Activated CD4-positive, alpha-beta T cell treated with anti-CD3 and anti-CD28 coated beads for 36 hours (primary cell): ENCODE measurements at regions not wholly inside any gene's neighbourhood (a gene's known extent, or its start where the extent isn't known, plus 50 kb on each side); places are given as distances from the start of the nearest gene placed in this dataset.

Experiments used
- ATAC-seq: fragments of 200-7000 bp; cut with Tn5 transposase; one replicate; pipeline ENCODE4 v1.10.0; 2021; ENCODE audit warnings: mild to moderate bottlenecking, moderate library complexity
- CTCF ChIA-PET: fragments of 350-600 bp; sonication (Branson Sonifier 250); formaldehyde crosslinking; loops from one replicate; lab custom pipeline; 2021; ENCODE audit warnings: antibody characterized with exemption; lab: Charles Lee
- POLR2A ChIA-PET: fragments of 350-600 bp; sonication (Branson Sonifier 250); formaldehyde crosslinking; loops from one replicate; lab custom pipeline; 2021; ENCODE audit warnings: antibody characterized with exemption, inconsistent platforms; lab: Charles Lee
- DNase-seq: peaks from one replicate; pipeline ENCODE4 v3.0.0-alpha.2; 2020
- H3K27ac Mint-ChIP-seq: one replicate; pipeline ENCODE4 v1.8.0; 2021; ENCODE audit warnings: mixed read lengths
- H3K27me3 Mint-ChIP-seq: one replicate; pipeline ENCODE4 v1.8.0; 2021; ENCODE audit warnings: mixed read lengths
- H3K36me3 Mint-ChIP-seq: one replicate; pipeline ENCODE4 v1.8.0; 2021; ENCODE audit warnings: low read depth, mixed read lengths
- H3K4me1 Mint-ChIP-seq: one replicate; pipeline ENCODE4 v1.8.0; 2021; ENCODE audit warnings: mixed read lengths
- H3K4me3 Mint-ChIP-seq: one replicate; pipeline ENCODE4 v1.8.0; 2021; ENCODE audit warnings: mild to moderate bottlenecking, moderate library complexity, mixed read lengths
- H3K9me3 Mint-ChIP-seq: one replicate; pipeline ENCODE4 v1.8.0; 2021; ENCODE audit warnings: low read depth, mixed read lengths
- intact Hi-C, 2 experiments: fragments of 100-400 bp; cut with DNase I in 1 of 2; cut with micrococcal nuclease in 1 of 2; formaldehyde crosslinking; loops; one replicate each; pipeline versions ENCODE4 v1.14.2 to v1.15.1; 2022 to 2024; cut with DNase I, micrococcal nuclease

DNA sequence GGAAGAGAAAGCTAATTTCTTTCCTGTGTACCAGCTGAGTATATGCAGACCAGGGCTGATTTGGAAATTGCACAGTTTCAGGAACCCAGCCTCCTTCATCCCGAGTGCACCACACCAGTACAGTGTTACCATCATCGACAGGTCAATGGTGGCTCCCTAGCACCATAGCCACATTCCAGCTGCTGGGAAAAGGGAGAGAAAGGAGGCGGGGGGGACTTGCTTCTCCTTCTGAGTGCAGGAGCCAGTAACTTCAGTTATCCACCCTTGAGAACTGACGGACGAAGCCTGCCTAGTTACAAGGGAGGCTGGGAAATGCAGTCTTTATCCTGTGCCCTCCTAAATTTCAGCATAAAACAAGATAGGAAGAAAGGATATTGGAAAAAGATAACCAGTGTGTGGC lies 129.7 kb upstream of the PRICKLE2 start:
- Mint-ChIP-seq H3K27ac (no peak overlapping the region), H3K4me3 (no peak overlapping the region), H3K9me3 (no peaks in the 10 kb centered on the region), H3K27me3 (no peaks in the 10 kb centered on the region), H3K36me3 (no peaks in the 10 kb centered on the region), H3K4me1 (peaks cover 17% of the 10 kb centered on the region)
- intact Hi-C loops: no loop called here
- ChIA-PET POLR2A (no interaction called here), CTCF (interaction anchor here (1.1 to 1.2 kb wide), 2 partner anchors 13 to 331 kb away, joined by 3 read pairs; no protein-coding TSS in a partner anchor)
- no peak for ATAC-seq
- no peak for DNase-seq

GRCh38 chr3:64354221-64354620 lies 129.0 kb upstream of the PRICKLE2 start:
- H3K36me3 Mint-ChIP-seq: no peaks in the 10 kb centered on the region
- ATAC-seq: no peak
- no peaks in the 10 kb centered on the region for H3K9me3 Mint-ChIP-seq
- H3K4me1 Mint-ChIP-seq: peaks cover 17% of the 10 kb centered on the region
- no peak overlapping the region for H3K4me3 Mint-ChIP-seq
- H3K27ac Mint-ChIP-seq: no peak overlapping the region
- intact Hi-C loops: no loop called here
- ChIA-PET POLR2A (no interaction called here), CTCF (interaction anchor here (1.1 kb wide), 1 partner anchor 330 kb away, joined by 3 read pairs; no protein-coding TSS in a partner anchor)
- no peak for DNase-seq
- peaks cover 2% of the 10 kb centered on the region for H3K27me3 Mint-ChIP-seq

- Mint-ChIP-seq H3K27me3 (peaks cover 2% of the 10 kb centered on the region), H3K4me3 (no peak overlapping the region), H3K27ac (no peak overlapping the region), H3K9me3 (no peaks in the 10 kb centered on the region), H3K4me1 (peaks cover 17% of the 10 kb centered on the region), H3K36me3 (no peaks in the 10 kb centered on the region)
- CTCF ChIA-PET: no interaction called here
- DNase-seq (no peak), ATAC-seq (no peak)
- POLR2A ChIA-PET: no interaction called here
- intact Hi-C loops: no loop called here
Measured at GRCh38 chr3:64353226-64353625, 128.0 kb upstream of the PRICKLE2 start.

DNA sequence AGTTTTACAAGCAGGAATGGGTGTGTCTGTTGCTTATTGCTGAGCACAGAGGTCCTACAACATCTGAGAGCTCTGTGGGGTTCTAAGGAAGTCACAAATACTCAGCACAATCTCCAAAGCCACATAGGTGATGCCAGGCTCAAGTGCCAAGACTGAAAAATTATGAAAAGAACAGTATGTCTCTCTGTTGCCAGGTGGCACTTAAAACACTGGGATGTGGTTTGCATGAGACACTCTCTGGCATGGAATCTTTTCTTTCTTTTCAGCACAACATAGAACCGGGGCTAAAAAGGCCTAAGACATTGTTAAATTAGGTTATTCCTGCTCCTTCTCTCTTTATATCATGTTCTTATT lies 127.3 kb upstream of the PRICKLE2 start:
- H3K36me3 Mint-ChIP-seq: no peaks in the 10 kb centered on the region
- ATAC-seq (no peak), DNase-seq (no peak)
- H3K27ac Mint-ChIP-seq: no peak overlapping the region
- H3K9me3 Mint-ChIP-seq: no peaks in the 10 kb centered on the region
- ChIA-PET POLR2A (no interaction called here), CTCF (no interaction called here)
- H3K4me1 Mint-ChIP-seq: peaks cover 17% of the 10 kb centered on the region
- H3K4me3 Mint-ChIP-seq: no peak overlapping the region
- H3K27me3 Mint-ChIP-seq: peaks cover 2% of the 10 kb centered on the region
- intact Hi-C loops: no loop called here

DNA sequence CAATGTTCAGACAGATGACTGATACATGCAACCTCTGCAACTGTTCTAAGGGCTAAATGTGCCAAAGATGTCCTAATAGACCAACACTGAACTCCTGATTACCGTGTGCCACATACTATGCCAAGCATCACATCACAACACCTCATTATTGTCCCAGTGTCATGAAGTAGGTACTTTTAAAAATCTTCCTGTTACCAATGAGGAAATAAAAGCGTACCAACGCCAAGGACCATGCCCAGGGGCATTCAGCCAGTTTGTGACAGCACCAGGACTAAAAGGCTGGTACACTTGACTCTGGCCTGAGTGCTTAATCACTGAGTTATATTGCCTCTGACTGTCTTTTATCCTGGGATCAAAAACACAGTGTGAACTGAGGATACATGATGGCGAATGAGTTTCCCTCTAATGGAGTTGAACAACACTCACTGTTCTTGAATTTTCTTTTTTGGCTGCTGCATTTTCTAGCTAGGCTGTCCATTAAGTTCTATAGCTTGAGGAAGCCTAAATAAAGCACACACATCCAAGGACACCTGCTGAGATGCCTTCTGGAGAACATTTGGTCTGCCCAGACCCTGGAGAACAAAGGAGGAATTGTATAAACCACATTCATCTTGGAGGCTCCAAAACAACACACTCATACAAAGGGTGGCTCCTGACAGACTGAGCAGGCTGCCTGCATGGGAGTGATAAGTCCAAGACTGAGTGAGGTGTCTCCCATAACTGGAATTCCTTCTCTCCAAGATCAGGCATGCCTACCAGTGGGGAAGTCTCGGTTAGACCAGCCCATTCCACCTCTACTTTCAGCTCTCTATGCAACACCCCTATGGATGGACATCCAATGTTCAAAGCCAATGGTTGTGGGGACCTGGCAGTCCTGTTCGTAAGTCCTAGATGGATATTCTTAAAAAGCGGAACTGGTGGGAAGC lies 126.7 kb upstream of the PRICKLE2 start:
- POLR2A ChIA-PET: no interaction called here
- CTCF ChIA-PET: no interaction called here

DNA sequence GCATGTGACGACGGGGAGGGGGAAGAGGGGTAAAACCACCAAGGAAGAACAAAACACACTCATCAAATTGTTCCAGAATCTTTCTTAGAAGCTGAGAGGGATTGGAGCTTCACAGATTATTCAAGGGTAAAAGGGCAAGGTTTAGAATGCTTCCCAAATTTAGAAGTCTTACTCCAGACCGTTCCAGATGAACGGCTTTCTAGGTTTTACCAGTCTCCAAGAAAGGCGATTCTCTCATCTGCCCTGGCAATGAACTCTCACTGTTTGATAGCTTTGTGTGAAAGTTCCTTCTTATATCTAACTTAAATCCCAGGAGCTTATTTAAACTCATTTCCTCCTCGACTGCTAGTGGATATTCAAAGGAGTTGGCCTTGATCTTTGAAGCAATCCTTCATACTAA lies 124.3 kb upstream of the PRICKLE2 start:
- H3K4me1 Mint-ChIP-seq: peaks cover 5% of the 10 kb centered on the region
- no peak for DNase-seq
- ChIA-PET POLR2A (no interaction called here), CTCF (no interaction called here)
- H3K36me3 Mint-ChIP-seq: no peaks in the 10 kb centered on the region
- no peaks in the 10 kb centered on the region for H3K9me3 Mint-ChIP-seq
- H3K27ac Mint-ChIP-seq: no peak overlapping the region
- H3K4me3 Mint-ChIP-seq: no peak overlapping the region
- intact Hi-C loops: no loop called here
- no peak for ATAC-seq
- peaks cover 6% of the 10 kb centered on the region for H3K27me3 Mint-ChIP-seq

More for the DNA sequence above, 126.7 kb upstream of the PRICKLE2 start:
- DNase-seq (no peak), ATAC-seq (no peak)
- Mint-ChIP-seq H3K4me1 (peaks cover 15% of the 10 kb centered on the region), H3K36me3 (no peaks in the 10 kb centered on the region), H3K9me3 (no peaks in the 10 kb centered on the region), H3K4me3 (no peak overlapping the region), H3K27ac (no peak overlapping the region), H3K27me3 (peaks cover 2% of the 10 kb centered on the region)
- intact Hi-C loops: no loop called here

DNA sequence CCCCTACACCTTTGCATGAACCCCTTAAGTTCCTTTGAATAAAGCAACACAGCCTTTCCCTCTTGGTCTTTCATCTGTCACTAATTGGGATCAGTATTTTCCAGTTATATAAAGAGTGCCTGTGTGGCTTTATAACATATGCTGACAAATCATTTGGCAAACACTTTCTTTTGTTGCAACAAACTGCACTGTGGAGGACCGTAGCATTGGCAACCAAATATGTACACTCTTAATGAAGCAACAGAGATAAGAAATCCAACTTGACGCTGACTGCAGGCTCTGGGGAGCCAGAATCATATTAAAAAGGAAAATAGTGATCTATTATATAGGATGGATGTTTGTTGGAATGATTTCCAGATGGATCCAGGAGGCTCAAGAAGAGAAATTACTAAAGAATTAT lies 120.1 kb upstream of the PRICKLE2 start:
- Mint-ChIP-seq H3K4me3 (no peak overlapping the region), H3K27ac (no peak overlapping the region), H3K27me3 (peaks cover 9% of the 10 kb centered on the region), H3K9me3 (no peaks in the 10 kb centered on the region), H3K36me3 (no peaks in the 10 kb centered on the region), H3K4me1 (no peaks in the 10 kb centered on the region)
- no peak for ATAC-seq
- intact Hi-C loops: no loop called here
- DNase-seq: no peak
- ChIA-PET CTCF (no interaction called here), POLR2A (no interaction called here)

DNA sequence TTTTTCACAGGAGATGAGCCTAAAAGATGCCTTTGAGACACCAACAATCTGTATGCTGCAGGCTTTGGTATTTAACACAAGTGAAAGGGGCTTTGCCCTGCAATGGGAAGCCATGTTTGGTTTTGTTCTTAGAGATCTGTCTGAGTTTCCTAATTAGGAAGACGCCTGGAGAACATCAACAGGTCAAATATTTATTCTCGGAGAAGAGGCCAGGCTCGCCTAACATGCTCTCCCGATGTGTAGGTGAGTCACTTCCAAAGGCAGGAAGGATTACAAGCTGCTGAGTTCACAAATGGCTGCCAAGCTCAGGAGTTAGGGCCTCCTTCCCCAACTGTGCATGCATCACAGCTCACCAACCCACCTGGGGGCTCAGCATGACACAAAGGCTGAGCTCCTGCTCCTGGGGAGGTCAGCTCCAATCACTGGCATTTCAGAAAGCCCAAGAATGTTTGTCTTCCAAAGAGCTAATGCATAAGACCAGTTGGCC lies 119.5 kb upstream of the PRICKLE2 start:
- ATAC-seq (no peak), DNase-seq (no peak)
- H3K27ac Mint-ChIP-seq: no peak overlapping the region
- CTCF ChIA-PET: no interaction called here
- POLR2A ChIA-PET: no interaction called here
- H3K9me3 Mint-ChIP-seq: no peaks in the 10 kb centered on the region
- H3K27me3 Mint-ChIP-seq: peaks cover 9% of the 10 kb centered on the region
- intact Hi-C loops: no loop called here
- no peak overlapping the region for H3K4me3 Mint-ChIP-seq
- no peaks in the 10 kb centered on the region for H3K36me3 Mint-ChIP-seq
- no peaks in the 10 kb centered on the region for H3K4me1 Mint-ChIP-seq

DNA sequence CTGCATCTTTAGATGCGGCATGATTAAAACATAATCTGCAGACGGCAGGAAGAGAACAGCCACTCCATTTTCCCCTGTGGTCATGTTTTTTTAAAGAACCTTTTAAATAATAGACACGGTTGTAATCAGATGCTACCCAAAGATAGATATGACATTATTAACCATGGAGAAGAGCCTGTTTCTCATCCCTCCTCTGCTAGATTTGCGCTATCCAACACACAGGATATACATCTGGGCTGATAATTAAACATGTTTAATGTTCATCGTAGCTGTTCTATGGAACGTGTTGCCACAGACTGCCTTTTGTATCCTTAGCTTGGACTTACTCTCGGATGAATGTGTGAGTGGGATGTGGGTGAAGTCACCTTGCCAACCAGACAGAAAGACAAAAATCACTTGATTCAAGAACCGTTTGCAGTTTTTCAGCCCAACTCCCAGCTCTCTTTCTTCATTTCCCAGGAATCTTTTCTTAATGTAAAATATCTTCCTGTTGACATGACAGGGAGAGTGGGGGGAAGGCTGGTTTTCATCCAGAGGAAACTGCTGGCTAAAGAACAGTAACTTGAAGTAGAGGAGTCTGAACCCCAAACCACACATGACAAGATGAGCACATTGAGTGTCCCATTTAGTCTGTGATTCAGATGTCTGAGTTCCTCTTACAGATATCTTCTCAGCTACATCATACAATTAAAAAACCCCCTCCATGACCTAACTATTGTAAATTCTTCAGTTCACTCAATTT lies 118.6 kb upstream of the PRICKLE2 start:
- CTCF ChIA-PET: interaction anchor here (1.0 kb wide), 1 partner anchor 9 kb away, joined by 3 read pairs; no protein-coding TSS in a partner anchor
- Mint-ChIP-seq H3K4me3 (no peak overlapping the region), H3K27me3 (peaks cover 9% of the 10 kb centered on the region), H3K36me3 (no peaks in the 10 kb centered on the region), H3K27ac (no peak overlapping the region), H3K9me3 (no peaks in the 10 kb centered on the region), H3K4me1 (no peaks in the 10 kb centered on the region)
- intact Hi-C loops: no loop called here
- POLR2A ChIA-PET: no interaction called here
- DNase-seq: no peak
- no peak for ATAC-seq

GRCh38 chr3:64342940-64343688 lies 117.8 kb upstream of the PRICKLE2 start:
- Mint-ChIP-seq H3K27ac (no peak overlapping the region), H3K36me3 (no peaks in the 10 kb centered on the region), H3K27me3 (peaks cover 9% of the 10 kb centered on the region), H3K4me1 (no peaks in the 10 kb centered on the region), H3K9me3 (no peaks in the 10 kb centered on the region), H3K4me3 (no peak overlapping the region)
- ChIA-PET POLR2A (no interaction called here), CTCF (interaction anchor here (1.0 kb wide), 1 partner anchor 9 kb away, joined by 3 read pairs; no protein-coding TSS in a partner anchor)
- intact Hi-C loops: no loop called here
- no peak for DNase-seq
- no peak for ATAC-seq

GRCh38 chr3:64341296-64341695 lies 116.0 kb upstream of the PRICKLE2 start:
- ATAC-seq (no peak), DNase-seq (no peak)
- H3K9me3 Mint-ChIP-seq: no peaks in the 10 kb centered on the region
- no peaks in the 10 kb centered on the region for H3K36me3 Mint-ChIP-seq
- intact Hi-C loops: no loop called here
- POLR2A ChIA-PET: no interaction called here
- no peaks in the 10 kb centered on the region for H3K4me1 Mint-ChIP-seq
- H3K27ac Mint-ChIP-seq: no peak overlapping the region
- no peak overlapping the region for H3K4me3 Mint-ChIP-seq
- CTCF ChIA-PET: interaction anchor here (0.6 kb wide), 1 partner anchor 317 kb away, joined by 3 read pairs; no protein-coding TSS in a partner anchor
- peaks cover 8% of the 10 kb centered on the region for H3K27me3 Mint-ChIP-seq
